H1 (cell line): ENCODE measurements at regions not wholly inside any gene's neighbourhood (a gene's known extent, or its start where the extent isn't known, plus 50 kb on each side); places are given as distances from the start of the nearest gene placed in this dataset.

Experiments
- CTCF ChIA-PET: fragments of 300-600 bp; sonication (Branson Sonifier 250); formaldehyde crosslinking; loops from one replicate; lab custom pipeline; 2021; ENCODE audit not compliant: partially characterized antibody; lab: Charles Lee
- POLR2A ChIA-PET: fragments of 300-600 bp; sonication (Branson Sonifier 250); formaldehyde crosslinking; loops from one replicate; lab custom pipeline; 2021; ENCODE audit warnings: inconsistent platforms; ENCODE audit not compliant: partially characterized antibody; lab: Charles Lee
- DNase-seq, 2 experiments: peaks; one replicate each; pipeline versions ENCODE4 v3.0.0 to v3.0.0-alpha.2; 2010 to 2022; ENCODE audit warnings: low spot score in 2 of 2, low read depth in 1 of 2, mixed read lengths in 1 of 2
- FAIRE-seq: peaks from 2 replicates; lab custom pipeline; 2011; peaks lifted over from hg19 to GRCh38; lab: Jason Lieb, UNC
- H2AFZ ChIP-seq: 2 replicates; pipeline ENCODE4 v1.8.1; 2012; ENCODE audit warnings: low read length, inconsistent platforms
- H2AK5ac ChIP-seq: 2 replicates; pipeline ENCODE4 v1.6.1; 2013; ENCODE audit warnings: low read depth, low read length
- H2BK120ac ChIP-seq: replicated peaks from 2 replicates; pipeline ENCODE3; 2013; ENCODE audit warnings: low read depth, low read length, inconsistent platforms
- H2BK12ac ChIP-seq: 2 replicates; pipeline ENCODE4 v1.6.1; 2013; ENCODE audit warnings: low read depth, low read length
- H2BK15ac ChIP-seq: 2 replicates; pipeline ENCODE4 v1.6.1; 2013; ENCODE audit warnings: low read length
- H2BK20ac ChIP-seq: 2 replicates; pipeline ENCODE4 v1.6.1; 2013; ENCODE audit warnings: low read length
- H2BK5ac ChIP-seq: 2 replicates; pipeline ENCODE4 v1.6.1; 2013; ENCODE audit warnings: low read depth, low read length
- H3K14ac ChIP-seq: 2 replicates; pipeline ENCODE4 v1.6.1; 2013; ENCODE audit warnings: inconsistent platforms; ENCODE audit not compliant: insufficient read length
- H3K18ac ChIP-seq: 2 replicates; pipeline ENCODE4 v1.6.1; 2013; ENCODE audit warnings: low read length; ENCODE audit errors: extremely low read depth
- H3K23ac ChIP-seq: 2 replicates; pipeline ENCODE4 v1.6.1; 2013; ENCODE audit warnings: inconsistent platforms; ENCODE audit not compliant: insufficient read length
- H3K23me2 ChIP-seq: 2 replicates; pipeline ENCODE4 v1.6.1; 2013; ENCODE audit warnings: low read depth, low read length
- H3K27ac ChIP-seq: 2 replicates; pipeline ENCODE4 v1.6.1; 2011; ENCODE audit warnings: low read depth, low read length, inconsistent platforms
- H3K27me3 ChIP-seq, 4 experiments: replicated peaks in 1 of 4; 1 replicate in 1 of 4; 2 replicates in 3 of 4; pipeline versions ENCODE4 v1.6.1 to v1.8.1; 2011 to 2013; ENCODE audit warnings: low read length in 3 of 4, mild to moderate bottlenecking in 3 of 4, inconsistent platforms in 2 of 4, mixed read lengths in 2 of 4, moderate library complexity in 1 of 4; ENCODE audit not compliant: control insufficient read depth in 3 of 4, insufficient read depth in 3 of 4; ENCODE audit errors: extremely low read depth in 1 of 4
- H3K36me3 ChIP-seq, 4 experiments: 2 replicates each; pipeline versions ENCODE4 v1.6.1 to v1.8.1; 2011 to 2013; ENCODE audit warnings: mild to moderate bottlenecking in 4 of 4, low read length in 3 of 4, moderate library complexity in 2 of 4, control low read depth in 1 of 4, inconsistent platforms in 1 of 4; ENCODE audit not compliant: insufficient read depth in 4 of 4, control insufficient read depth in 2 of 4
- H3K4ac ChIP-seq: replicated peaks from 2 replicates; pipeline ENCODE3; 2013; ENCODE audit warnings: low read length, low read depth, mixed read lengths, inconsistent platforms; ENCODE audit not compliant: insufficient read length
- H3K4me1 ChIP-seq, 4 experiments: replicated peaks in 1 of 4; 1 replicate in 1 of 4; 2 replicates in 3 of 4; pipeline versions ENCODE4 v1.6.1 to v1.8.1; 2011 to 2013; ENCODE audit warnings: low read length in 3 of 4, inconsistent platforms in 2 of 4, mixed read lengths in 1 of 4; ENCODE audit not compliant: insufficient read depth in 4 of 4, control insufficient read depth in 3 of 4
- H3K4me2 ChIP-seq, 2 experiments: 2 replicates each; pipeline versions ENCODE4 v1.6.1 to v1.8.1; 2011 to 2013; ENCODE audit warnings: low read depth in 2 of 2, low read length in 2 of 2, control low read depth in 1 of 2, inconsistent platforms in 1 of 2, mild to moderate bottlenecking in 1 of 2; ENCODE audit not compliant: insufficient read depth in 1 of 2
- H3K4me3 ChIP-seq, 4 experiments: fragments of 200-600, 300-600 bp in 1 of 4; sonication (generic), shearing (Covaris generic), sonication (Bioruptor Twin) in 1 of 4; 2 replicates each; pipeline versions ENCODE4 v1.5.1 to v1.8.1; 2011 to 2016; ENCODE audit warnings: low read length in 4 of 4, low read depth in 3 of 4, control low read depth in 2 of 4, inconsistent platforms in 2 of 4, mild to moderate bottlenecking in 2 of 4, mixed read lengths in 1 of 4, moderate library complexity in 1 of 4; ENCODE audit not compliant: insufficient read depth in 2 of 4; ENCODE audit errors: extremely low read depth in 1 of 4
- H3K56ac ChIP-seq: replicated peaks from 2 replicates; pipeline ENCODE3; 2013; ENCODE audit warnings: low read depth, mild to moderate bottlenecking, mixed read lengths, low read length, inconsistent platforms; ENCODE audit not compliant: insufficient read length
- H3K79me1 ChIP-seq: 2 replicates; pipeline ENCODE4 v1.6.1; 2013; ENCODE audit warnings: low read depth, low read length, control low read depth
- H3K79me2 ChIP-seq, 2 experiments: 2 replicates each; pipeline versions ENCODE4 v1.6.1 to v1.8.1; 2012 to 2013; ENCODE audit warnings: low read length in 2 of 2, mild to moderate bottlenecking in 2 of 2, inconsistent platforms in 1 of 2; ENCODE audit not compliant: insufficient read depth in 2 of 2, control insufficient read depth in 1 of 2
- H3K9ac ChIP-seq, 4 experiments: replicated peaks in 1 of 4; 1 replicate in 1 of 4; 2 replicates in 3 of 4; pipeline versions ENCODE4 v1.6.1 to v1.8.1; 2011 to 2013; ENCODE audit warnings: low read depth in 3 of 4, low read length in 3 of 4, control low read depth in 2 of 4, mild to moderate bottlenecking in 2 of 4, moderate library complexity in 2 of 4, inconsistent platforms in 1 of 4; ENCODE audit errors: extremely low read depth in 1 of 4
- H3K9me3 ChIP-seq, 2 experiments: 2 replicates each; pipeline versions ENCODE4 v1.6.1 to v1.8.1; 2012 to 2013; ENCODE audit warnings: mild to moderate bottlenecking in 2 of 2, moderate library complexity in 2 of 2, control low read depth in 1 of 2, inconsistent platforms in 1 of 2, low read depth in 1 of 2, low read length in 1 of 2, mixed read lengths in 1 of 2; ENCODE audit not compliant: insufficient read depth in 2 of 2
- H4K20me1 ChIP-seq, 2 experiments: replicated peaks in 1 of 2; 2 replicates each; pipeline versions ENCODE3 to v1.8.1; 2011 to 2013; ENCODE audit warnings: inconsistent platforms in 2 of 2, low read length in 2 of 2, mild to moderate bottlenecking in 1 of 2; ENCODE audit not compliant: insufficient read depth in 2 of 2, control insufficient read depth in 1 of 2
- H4K5ac ChIP-seq: 2 replicates; pipeline ENCODE4 v1.6.1; 2013; ENCODE audit warnings: low read length, low read depth, mixed read lengths, inconsistent platforms; ENCODE audit not compliant: insufficient read length
- H4K8ac ChIP-seq: 2 replicates; pipeline ENCODE4 v1.8.0; 2013; ENCODE audit warnings: mild to moderate bottlenecking, moderate library complexity, low read length, inconsistent platforms; ENCODE audit not compliant: insufficient read depth; ENCODE audit errors: extremely low read depth
- H4K91ac ChIP-seq: replicated peaks from 2 replicates; pipeline ENCODE3; 2013; ENCODE audit warnings: low read length, mixed read lengths, inconsistent platforms; ENCODE audit not compliant: insufficient read length
- HDAC2 ChIP-seq, 2 experiments: fragments of 300-600 bp in 1 of 2; sonication (generic) in 1 of 2; IDR thresholded peaks; 2 replicates each; pipeline ENCODE4 v1.6.1; 2011 to 2012; ENCODE audit warnings: low read depth in 2 of 2, low read length in 2 of 2, mild to moderate bottlenecking in 2 of 2, moderate library complexity in 2 of 2, borderline replicate concordance in 1 of 2, inconsistent platforms in 1 of 2
- SIX5 ChIP-seq: IDR thresholded peaks from 2 replicates; pipeline ENCODE4 v1.6.1; 2011; ENCODE audit warnings: mild to moderate bottlenecking, low read depth, low read length
- SP2 ChIP-seq: IDR thresholded peaks from 2 replicates; pipeline ENCODE4 v1.6.1; 2012; ENCODE audit warnings: mild to moderate bottlenecking, low read length, inconsistent platforms
- TAF1 ChIP-seq: IDR thresholded peaks from 2 replicates; pipeline ENCODE4 v1.6.1; 2011; ENCODE audit warnings: mild to moderate bottlenecking, low read depth, low read length
- WGBS, 2 experiments: shearing (Covaris generic) in 1 of 2; methylation state at CpG; one replicate each; pipeline versions ENCODE4 v1.1.6 to v1.1.7; 2013 to 2015; ENCODE audit warnings: low lambda C conversion rate in 2 of 2, mixed read lengths in 2 of 2, inconsistent platforms in 1 of 2, low coverage in 1 of 2, missing lambda C conversion rate in 1 of 2; ENCODE audit not compliant: insufficient replicate concordance in 2 of 2, insufficient coverage in 1 of 2, insufficient read length in 1 of 2; ENCODE audit errors: extremely low coverage in 1 of 2, missing lambda C conversion rate in 1 of 2; 5-methylcytosine and 5-hydroxymethylcytosine counted together

DNA sequence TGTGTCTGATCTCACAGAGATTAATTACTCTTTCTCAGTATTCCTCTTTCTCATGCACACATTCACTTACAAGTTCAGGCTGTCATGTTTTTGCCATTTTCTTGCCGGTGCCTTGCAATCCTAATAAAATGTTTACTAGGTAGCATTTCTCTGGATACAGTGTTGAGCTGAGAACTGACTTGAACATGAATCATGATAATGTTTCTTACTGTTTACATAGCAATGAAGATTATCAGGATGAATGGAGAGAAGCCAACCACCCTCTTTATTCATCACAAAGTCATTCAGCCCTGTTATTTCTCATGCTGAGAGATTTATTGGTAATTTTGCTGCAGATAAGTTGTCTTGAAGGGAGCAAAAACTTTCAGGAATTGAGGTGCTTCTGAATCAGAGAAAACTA, 185.5 kb upstream of the ECI2 start:
- H3K79me1 ChIP-seq, result no peaks in the 10 kb centered on the region
- ChIA-PET CTCF (no interaction called here), POLR2A (no interaction called here)
- H3K4me3 ChIP-seq, result no peak overlapping the region
- FAIRE-seq (no peak), DNase-seq (no peak)
- H2BK120ac ChIP-seq, result no peak overlapping the region
- H3K4me2 ChIP-seq, result no peak overlapping the region
- no peaks in the 10 kb centered on the region for H3K23me2 ChIP-seq
- no peak overlapping the region for H2BK15ac ChIP-seq
- H2BK20ac ChIP-seq, result no peak overlapping the region
- H3K18ac ChIP-seq, result no peak overlapping the region
- no peak overlapping the region for H4K91ac ChIP-seq
- no peak overlapping the region for H2AFZ ChIP-seq
- no peak overlapping the region for H3K56ac ChIP-seq
- H3K79me2 ChIP-seq, result no peaks in the 10 kb centered on the region
- no peak overlapping the region for H4K8ac ChIP-seq
- no peaks in the 10 kb centered on the region for H3K36me3 ChIP-seq
- TF ChIP-seq SIX5 (no peak), SP2 (no peak), HDAC2 (IDR thresholded peaks at IDR 0.05; ENCODE audit: borderline replicate concordance in 1 of 2, low read depth in 2 of 2, low read length in 2 of 2) (no peak), TAF1 (no peak)
- H3K9me3 ChIP-seq, result no peaks in the 10 kb centered on the region
- peaks cover 4 to 12% (median 7%) of the 10 kb centered on the region in 4 experiments; a peak in 4 of 7 replicates for H3K4me1 ChIP-seq
- no peak overlapping the region for H3K23ac ChIP-seq
- no peak overlapping the region for H3K4ac ChIP-seq
- no peak overlapping the region for H2BK12ac ChIP-seq
- peaks cover 0 to 3% (median 0%) of the 10 kb centered on the region in 4 experiments; a peak in 1 of 7 replicates for H3K27me3 ChIP-seq
- no peak overlapping the region for H4K5ac ChIP-seq
- H3K27ac ChIP-seq, result no peak overlapping the region
- no peak overlapping the region for H2BK5ac ChIP-seq
- WGBS, 2 experiments, result 95% methylated on average over 1 of the region's 1 CpG; no CpG with 5 or more reads in 1 of the 2 experiments
- no peaks in the 10 kb centered on the region for H4K20me1 ChIP-seq
- no peak overlapping the region for H2AK5ac ChIP-seq
- H3K9ac ChIP-seq, result no peak overlapping the region
- no peak overlapping the region for H3K14ac ChIP-seq
